HepG2 (cell line): ENCODE measurements at regions not wholly inside any gene's neighbourhood (a gene's known extent, or its start where the extent isn't known, plus 50 kb on each side); places are given as distances from the start of the nearest gene placed in this dataset.

Experiments
- ATAC-seq: fragments of 200-7000 bp; cut with Tn5 transposase; 3 replicates; pipeline ENCODE4 v1.9.1; 2020; ENCODE audit warnings: mild to moderate bottlenecking, moderate library complexity
- BruUV-seq: library from RNA; stranded (reverse); fragments of 400-500 nt; replicated peaks from 2 replicates; lab custom pipeline; 2021; lab: Mats Ljungman, UMichigan
- CTCF ChIA-PET: fragments of 300-600 bp; formaldehyde crosslinking; extraction: SDS; loops from one replicate; lab custom pipeline; 2021; ENCODE audit warnings: low total read pairs, inconsistent platforms, low intra/inter-chr PET ratio; lab: Yijun Ruan, JAX
- POLR2A ChIA-PET: fragments of 350-600 bp; sonication (Branson Sonifier 250); formaldehyde crosslinking; loops from one replicate; lab custom pipeline; 2020; ENCODE audit warnings: antibody characterized with exemption, inconsistent platforms; lab: Yijun Ruan, JAX
- DNase-seq: peaks from one replicate; pipeline ENCODE4 v3.0.0-alpha.2; 2015; ENCODE audit warnings: low spot score
- FAIRE-seq: peaks from 3 replicates; lab custom pipeline; 2011; peaks lifted over from hg19 to GRCh38; lab: Jason Lieb, UNC
- H2AFZ ChIP-seq: one replicate; pipeline ENCODE4 v1.6.1; 2011; ENCODE audit warnings: low read length, inconsistent platforms
- H3K27ac ChIP-seq: fragments of 300-600 bp; 3 replicates; pipeline ENCODE4 v1.8.0; 2011; ENCODE audit warnings: mixed run types, mild to moderate bottlenecking, mixed read lengths, low read length, inconsistent platforms; ENCODE audit not compliant: insufficient read depth; ENCODE audit errors: extremely low read length
- H3K27me3 ChIP-seq, 2 experiments: fragments of 200-600 bp in 1 of 2; 2 replicates in 1 of 2; 3 replicates in 1 of 2; pipeline versions ENCODE4 v1.6.0 to v1.8.0; 2011; ENCODE audit warnings: low read length in 2 of 2, mild to moderate bottlenecking in 2 of 2, moderate library complexity in 2 of 2, inconsistent platforms in 1 of 2; ENCODE audit not compliant: insufficient read depth in 2 of 2, control insufficient read depth in 1 of 2
- H3K36me3 ChIP-seq, 2 experiments: fragments of 200-600 bp in 1 of 2; replicated peaks in 1 of 2; 2 replicates in 1 of 2; 3 replicates in 1 of 2; pipeline versions ENCODE4 v1.5.1 to v1.8.0; 2011; ENCODE audit warnings: low read length in 2 of 2, inconsistent platforms in 1 of 2; ENCODE audit not compliant: insufficient read depth in 2 of 2, control insufficient read depth in 1 of 2
- H3K4me1 ChIP-seq: 2 replicates; pipeline ENCODE4 v1.5.1; 2012; ENCODE audit warnings: low read length, inconsistent platforms; ENCODE audit not compliant: insufficient read depth
- H3K4me2 ChIP-seq: 2 replicates; pipeline ENCODE4 v1.6.0; 2011; ENCODE audit warnings: low read depth, low read length, inconsistent platforms
- H3K4me3 ChIP-seq, 3 experiments: fragments of 200-600 bp in 1 of 3; sonication (generic), shearing (Covaris generic) in 1 of 3; replicated peaks in 1 of 3; 2 replicates each; pipeline ENCODE4 v1.5.1; 2011 to 2016; ENCODE audit warnings: low read length in 3 of 3, inconsistent platforms in 2 of 3, low read depth in 2 of 3, mild to moderate bottlenecking in 2 of 3, control low read depth in 1 of 3, mixed read lengths in 1 of 3; ENCODE audit not compliant: insufficient read depth in 1 of 3
- H3K79me2 ChIP-seq: one replicate; pipeline ENCODE4 v1.6.1; 2011; ENCODE audit warnings: low read length, inconsistent platforms; ENCODE audit not compliant: insufficient read depth
- H3K9ac ChIP-seq: 2 replicates; pipeline ENCODE4 v1.6.0; 2011; ENCODE audit warnings: mild to moderate bottlenecking, low read depth, low read length, inconsistent platforms; ENCODE audit not compliant: insufficient read depth
- H3K9me3 ChIP-seq: 2 replicates; pipeline ENCODE4 v1.5.1; 2012; ENCODE audit warnings: mild to moderate bottlenecking, low read length
- H4K20me1 ChIP-seq: 2 replicates; pipeline ENCODE4 v1.6.0; 2011; ENCODE audit warnings: inconsistent platforms, mild to moderate bottlenecking, low read length, moderate library complexity; ENCODE audit not compliant: insufficient read depth
- BCL6 ChIP-seq: IDR thresholded peaks from 2 replicates; pipeline ENCODE4 v1.6.1; 2016; ENCODE audit warnings: missing genetic modification reagents, missing compliant biosample characterization
- GMEB2 ChIP-seq: IDR thresholded peaks from 2 replicates; pipeline ENCODE4 v1.6.1; 2016; ENCODE audit warnings: missing biosample characterization, missing genetic modification reagents, low read depth
- KDM5B ChIP-seq: sonication (generic); formaldehyde crosslinking; IDR thresholded peaks from 2 replicates; pipeline ENCODE4 v1.4.0; 2020; ENCODE audit warnings: missing genetic modification reagents, mild to moderate bottlenecking, borderline replicate concordance
- SIX1 ChIP-seq: sonication (generic); formaldehyde crosslinking; IDR thresholded peaks from 2 replicates; pipeline ENCODE4 v1.4.0; 2020; ENCODE audit warnings: missing genetic modification reagents, borderline replicate concordance
- ZBTB2 ChIP-seq: sonication (generic); formaldehyde crosslinking; IDR thresholded peaks from 2 replicates; pipeline ENCODE4 v1.8.0; 2022; ENCODE audit warnings: low read depth, missing genetic modification reagents
- ZMAT5 ChIP-seq: sonication (generic); formaldehyde crosslinking; IDR thresholded peaks from 2 replicates; pipeline ENCODE4 v1.5.0; 2020; ENCODE audit warnings: mild to moderate bottlenecking, low read depth, missing genetic modification reagents, borderline replicate concordance
- ZNF253 ChIP-seq: sonication (generic); formaldehyde crosslinking; IDR thresholded peaks from 2 replicates; pipeline ENCODE4 v1.8.0; 2022; ENCODE audit warnings: mild to moderate bottlenecking, missing genetic modification reagents, borderline replicate concordance
- WGBS: methylation state at CpG from one replicate; pipeline ENCODE4 v1.1.6; 2017; ENCODE audit warnings: low lambda C conversion rate; 5-methylcytosine and 5-hydroxymethylcytosine counted together
- in situ Hi-C: cut with HindIII; loops from 2 replicates; pipeline ENCODE4 v1.10.0; 2017; ENCODE audit warnings: low pct_unique_long_range_greater_than_20kb; ENCODE audit not compliant: extremely low pct_ligation_motif_present
- intact Hi-C: fragments of 100-400 bp; cut with micrococcal nuclease; formaldehyde crosslinking; loops from one replicate; pipeline ENCODE4 v1.10.0; 2022; ENCODE audit not compliant: unreplicated experiment

GRCh38 chr16:35306915-35307314 lies 1847.5 kb downstream of the TP53TG3F start:
- H3K4me2 ChIP-seq: no peak overlapping the region
- TF ChIP-seq ZNF253 (CRISPR knock-in tag): no peak
- TF ChIP-seq GMEB2 (CRISPR knock-in tag): no peak
- TF ChIP-seq ZMAT5 (CRISPR knock-in tag): no peak
- TF ChIP-seq, all 625 proteins: peak for 0
- no peak for FAIRE-seq
- Histone ChIP-seq H3K27me3 (no peaks in the 10 kb centered on the region), H2AFZ (no peak overlapping the region), H3K36me3 (no peaks in the 10 kb centered on the region), H3K79me2 (no peaks in the 10 kb centered on the region), H3K4me3 (no peak overlapping the region), H3K9ac (no peak overlapping the region), H3K27ac (no peak overlapping the region), H4K20me1 (no peaks in the 10 kb centered on the region), H3K4me1 (no peaks in the 10 kb centered on the region), H3K9me3 (peaks cover 100% of the 10 kb centered on the region)
- WGBS: 0% methylated on average over 1 of the region's 1 CpG
- CTCF ChIA-PET: no interaction called here
- POLR2A ChIA-PET: no interaction called here
- BruUV-seq: no TSS peak
- ATAC-seq: no peak
- intact Hi-C loops: no loop called here
- DNase-seq: no peak
- in situ Hi-C loops: no loop called here

GRCh38 chr16:35308674-35309073 lies 1849.3 kb downstream of the TP53TG3F start:
- no peak for TF ChIP-seq SIX1 (CRISPR knock-in tag)
- TF ChIP-seq BCL6 (CRISPR knock-in tag): no peak
- no peak for TF ChIP-seq KDM5B (CRISPR knock-in tag)
- no peak for TF ChIP-seq ZBTB2 (CRISPR knock-in tag)
- TF ChIP-seq, all 625 proteins: peak for 0
- BruUV-seq: no TSS peak
- intact Hi-C loops: no loop called here
- in situ Hi-C loops: no loop called here
- Histone ChIP-seq H3K4me3 (no peak overlapping the region), H3K9ac (no peak overlapping the region), H3K4me1 (no peaks in the 10 kb centered on the region), H4K20me1 (no peaks in the 10 kb centered on the region), H2AFZ (no peak overlapping the region), H3K27me3 (no peaks in the 10 kb centered on the region), H3K27ac (no peak overlapping the region), H3K4me2 (no peak overlapping the region), H3K9me3 (peaks cover 100% of the 10 kb centered on the region), H3K36me3 (no peaks in the 10 kb centered on the region), H3K79me2 (no peaks in the 10 kb centered on the region)
- ChIA-PET POLR2A (no interaction called here), CTCF (no interaction called here)
- 13% methylated on average over 3 of the region's 5 CpGs for WGBS
- ATAC-seq (no peak), DNase-seq (no peak), FAIRE-seq (no peak)
